ENCODE measurements at regions not wholly inside any gene's neighbourhood (a gene's known extent, or its start where the extent isn't known, plus 50 kb on each side); places are given as distances from the start of the nearest gene placed in this dataset.

- TF ChIP-seq CTCF (IDR thresholded peaks at IDR 0.05), result no peak
- no peak for TF ChIP-seq POLR2A (IDR thresholded peaks at IDR 0.05)
- TF ChIP-seq POLR2AphosphoS5 (IDR thresholded peaks at IDR 0.05), result no peak
- no peak for TF ChIP-seq EP300 (IDR thresholded peaks at IDR 0.05)
Observed at GRCh38 chr2:146820672-146821071, 1024.2 kb upstream of the ACVR2A start.
